NT2/D1 (cell line): ENCODE measurements at regions not wholly inside any gene's neighbourhood (a gene's known extent, or its start where the extent isn't known, plus 50 kb on each side); places are given as distances from the start of the nearest gene placed in this dataset.

Source experiments
- SUZ12 ChIP-seq: IDR thresholded peaks from 2 replicates; pipeline ENCODE4 v1.6.1; 2011; ENCODE audit not compliant: insufficient read length, insufficient read depth; ENCODE audit errors: extremely low read depth
- ZNF274 ChIP-seq: IDR thresholded peaks from 2 replicates; pipeline ENCODE4 v1.6.1; 2011; ENCODE audit warnings: mild to moderate bottlenecking, low read depth, low read length

- TF ChIP-seq SUZ12 (no peak), ZNF274 (no peak)
These were observed 50.8 kb upstream of the FLT1 start for GRCh38 chr13:28545583-28546333.
